HFFc6 (cell line): ENCODE measurements at regions not wholly inside any gene's neighbourhood (a gene's known extent, or its start where the extent isn't known, plus 50 kb on each side); places are given as distances from the start of the nearest gene placed in this dataset.

Experiments used
- DNase-seq: peaks from one replicate; pipeline ENCODE4 v3.0.0-alpha.2; 2018
- H3K27ac Mint-ChIP-seq: 2 replicates; pipeline ENCODE4 v1.8.0; 2020; ENCODE audit warnings: mild to moderate bottlenecking, mixed read lengths
- H3K27me3 Mint-ChIP-seq: 2 replicates; pipeline ENCODE4 v1.8.0; 2021; ENCODE audit warnings: mild to moderate bottlenecking, moderate library complexity, mixed read lengths; ENCODE audit not compliant: insufficient read depth
- H3K36me3 Mint-ChIP-seq: 2 replicates; pipeline ENCODE4 v1.8.0; 2021; ENCODE audit warnings: low read depth, mixed read lengths
- H3K4me1 Mint-ChIP-seq: 2 replicates; pipeline ENCODE4 v1.8.0; 2020; ENCODE audit warnings: low read depth, mixed read lengths
- H3K4me3 Mint-ChIP-seq: 2 replicates; pipeline ENCODE4 v1.8.0; 2020; ENCODE audit warnings: mild to moderate bottlenecking, moderate library complexity, mixed read lengths
- H3K9me3 Mint-ChIP-seq: 2 replicates; pipeline ENCODE4 v1.8.0; 2020; ENCODE audit warnings: mild to moderate bottlenecking, mixed read lengths
- TF ChIP-seq, protein P1 (sequence below): fragments of 200-600 bp; sonication (generic); IDR thresholded peaks from 2 replicates; pipeline ENCODE4 v1.5.0; 2021; ENCODE audit warnings: antibody characterized with exemption, mild to moderate bottlenecking

DNA sequence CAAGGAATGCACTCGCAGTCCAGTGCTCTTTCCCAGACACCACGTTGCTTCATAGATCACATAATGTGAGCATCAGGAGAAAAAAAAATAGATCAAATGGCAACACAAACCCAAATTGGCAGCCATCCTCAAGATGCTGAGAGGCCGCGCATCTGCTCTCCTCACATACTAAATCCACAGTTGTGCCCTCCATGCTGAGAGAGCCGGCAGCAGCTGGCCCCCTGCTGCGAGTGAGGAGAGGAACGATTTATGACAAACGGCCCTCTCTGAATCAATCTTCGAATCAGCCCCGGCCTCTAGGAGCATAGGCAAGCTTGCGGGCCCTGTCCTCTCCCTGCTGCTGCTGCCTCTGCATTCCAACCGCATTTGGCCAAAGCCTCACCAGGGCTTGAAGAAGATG lies 159.9 kb upstream of the TENM4 start:
- no peaks in the 10 kb centered on the region for H3K9me3 Mint-ChIP-seq
- no peaks in the 10 kb centered on the region for H3K36me3 Mint-ChIP-seq
- TF ChIP-seq, protein P1, sequence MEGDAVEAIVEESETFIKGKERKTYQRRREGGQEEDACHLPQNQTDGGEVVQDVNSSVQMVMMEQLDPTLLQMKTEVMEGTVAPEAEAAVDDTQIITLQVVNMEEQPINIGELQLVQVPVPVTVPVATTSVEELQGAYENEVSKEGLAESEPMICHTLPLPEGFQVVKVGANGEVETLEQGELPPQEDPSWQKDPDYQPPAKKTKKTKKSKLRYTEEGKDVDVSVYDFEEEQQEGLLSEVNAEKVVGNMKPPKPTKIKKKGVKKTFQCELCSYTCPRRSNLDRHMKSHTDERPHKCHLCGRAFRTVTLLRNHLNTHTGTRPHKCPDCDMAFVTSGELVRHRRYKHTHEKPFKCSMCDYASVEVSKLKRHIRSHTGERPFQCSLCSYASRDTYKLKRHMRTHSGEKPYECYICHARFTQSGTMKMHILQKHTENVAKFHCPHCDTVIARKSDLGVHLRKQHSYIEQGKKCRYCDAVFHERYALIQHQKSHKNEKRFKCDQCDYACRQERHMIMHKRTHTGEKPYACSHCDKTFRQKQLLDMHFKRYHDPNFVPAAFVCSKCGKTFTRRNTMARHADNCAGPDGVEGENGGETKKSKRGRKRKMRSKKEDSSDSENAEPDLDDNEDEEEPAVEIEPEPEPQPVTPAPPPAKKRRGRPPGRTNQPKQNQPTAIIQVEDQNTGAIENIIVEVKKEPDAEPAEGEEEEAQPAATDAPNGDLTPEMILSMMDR: no peak
- no peaks in the 10 kb centered on the region for H3K4me1 Mint-ChIP-seq
- peaks cover 8% of the 10 kb centered on the region for H3K27me3 Mint-ChIP-seq
- no peak for DNase-seq
- no peak overlapping the region for H3K27ac Mint-ChIP-seq
- no peak overlapping the region for H3K4me3 Mint-ChIP-seq

DNA sequence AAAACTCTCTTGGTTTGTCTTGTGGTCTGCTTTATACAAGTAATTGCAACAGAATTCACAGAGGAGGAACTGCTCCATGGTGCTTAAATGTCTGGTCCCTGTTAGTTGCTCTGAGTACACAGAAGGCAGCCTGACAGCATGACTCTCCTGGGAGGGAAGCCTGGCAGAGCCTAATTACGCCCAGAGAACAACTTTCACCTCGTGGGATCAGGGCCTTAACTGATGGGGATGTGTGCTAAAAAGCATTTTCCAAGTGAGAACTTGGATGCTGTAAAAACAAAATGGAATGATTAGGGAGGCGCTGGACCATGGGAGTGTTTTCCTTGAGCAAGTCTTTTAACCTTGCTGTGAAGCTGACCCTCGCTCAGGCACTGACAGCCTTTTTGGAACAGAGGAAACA lies 154.0 kb upstream of the TENM4 start:
- DNase-seq: no peak
- H3K27me3 Mint-ChIP-seq: peaks cover 5% of the 10 kb centered on the region; the same call in 1 of the 2 replicates
- TF ChIP-seq, protein P1: no peak
- no peaks in the 10 kb centered on the region for H3K36me3 Mint-ChIP-seq
- H3K4me3 Mint-ChIP-seq: no peak overlapping the region
- no peak overlapping the region for H3K27ac Mint-ChIP-seq
- H3K9me3 Mint-ChIP-seq: peaks cover 4% of the 10 kb centered on the region; the same call in 1 of the 2 replicates
- H3K4me1 Mint-ChIP-seq: no peaks in the 10 kb centered on the region

DNA sequence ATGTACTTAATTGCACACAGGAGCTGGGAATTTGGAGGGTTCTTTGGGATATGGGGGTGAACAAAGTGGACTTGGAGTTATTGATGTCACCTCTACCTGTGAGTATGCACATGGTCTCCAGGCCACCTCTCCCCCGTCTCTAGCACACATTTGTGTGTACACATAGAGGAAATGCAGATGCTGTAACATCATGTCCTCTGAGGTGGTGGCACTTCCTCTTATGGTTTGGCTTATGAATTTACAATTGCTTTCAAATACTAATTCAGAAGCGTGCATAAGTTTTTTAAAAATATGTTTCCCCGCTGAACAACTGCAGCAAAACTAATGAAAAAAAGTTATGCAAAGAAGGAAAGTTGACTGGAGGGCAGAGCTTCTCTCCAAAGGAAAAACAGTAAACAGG lies 152.0 kb upstream of the TENM4 start:
- H3K27ac Mint-ChIP-seq: no peak overlapping the region
- no peaks in the 10 kb centered on the region for H3K4me1 Mint-ChIP-seq
- peaks cover 5% of the 10 kb centered on the region; the same call in 1 of the 2 replicates for H3K9me3 Mint-ChIP-seq
- H3K27me3 Mint-ChIP-seq: peaks cover 5% of the 10 kb centered on the region; the same call in 1 of the 2 replicates
- TF ChIP-seq, protein P1: no peak
- no peak overlapping the region for H3K4me3 Mint-ChIP-seq
- no peak for DNase-seq
- no peaks in the 10 kb centered on the region for H3K36me3 Mint-ChIP-seq

DNA sequence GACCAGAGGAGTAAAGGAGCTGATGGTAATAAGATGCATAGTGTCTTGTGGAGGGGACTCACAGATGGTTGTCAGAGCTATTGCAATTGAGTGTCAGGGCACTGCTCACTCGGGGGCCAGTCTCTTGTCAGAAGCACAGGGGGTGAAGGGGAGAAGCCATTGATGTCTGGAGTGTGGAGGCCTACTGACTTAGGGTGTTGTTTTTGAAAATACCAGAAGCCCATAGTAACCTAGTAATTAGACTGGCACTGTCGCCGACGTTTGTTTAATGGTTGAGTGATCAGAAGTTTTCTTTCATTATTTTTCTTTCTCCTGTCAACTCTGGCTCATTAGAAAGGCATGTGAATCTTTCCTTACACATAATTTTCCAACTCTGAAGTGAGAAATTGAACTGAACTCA lies 151.6 kb upstream of the TENM4 start:
- H3K27ac Mint-ChIP-seq: no peak overlapping the region

DNA sequence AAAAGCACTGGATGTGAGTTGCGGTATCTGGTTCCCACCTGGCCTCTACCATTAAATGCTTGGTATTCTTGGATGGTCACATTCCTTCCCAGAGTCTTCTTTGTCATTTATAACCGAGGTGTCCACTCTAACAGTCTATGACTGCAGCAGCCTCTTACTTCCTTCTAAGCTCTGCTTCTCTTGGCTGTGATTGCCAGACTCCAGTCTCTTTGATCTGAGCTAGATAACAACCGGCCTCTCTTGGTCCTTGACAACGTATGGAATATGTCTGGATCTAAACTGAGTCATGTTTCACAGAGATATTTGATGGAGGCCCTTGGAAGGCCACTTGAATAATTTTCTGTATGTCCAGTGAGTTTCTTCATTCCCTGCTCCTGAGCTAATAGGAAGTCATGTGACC lies 141.6 kb upstream of the TENM4 start:
- Mint-ChIP-seq H3K9me3 (no peaks in the 10 kb centered on the region), H3K27ac (no peak overlapping the region), H3K4me1 (no peaks in the 10 kb centered on the region), H3K27me3 (no peaks in the 10 kb centered on the region; the same call in 1 of the 2 replicates), H3K4me3 (no peak overlapping the region), H3K36me3 (no peaks in the 10 kb centered on the region)
- TF ChIP-seq, protein P1: no peak
- DNase-seq: no peak

More for the DNA sequence above, 151.6 kb upstream of the TENM4 start:
- Mint-ChIP-seq H3K9me3 (peaks cover 5% of the 10 kb centered on the region; the same call in 1 of the 2 replicates), H3K4me3 (no peak overlapping the region), H3K4me1 (no peaks in the 10 kb centered on the region), H3K27me3 (peaks cover 5% of the 10 kb centered on the region; the same call in 1 of the 2 replicates), H3K36me3 (no peaks in the 10 kb centered on the region)
- TF ChIP-seq, protein P1: no peak
- no peak for DNase-seq

DNA sequence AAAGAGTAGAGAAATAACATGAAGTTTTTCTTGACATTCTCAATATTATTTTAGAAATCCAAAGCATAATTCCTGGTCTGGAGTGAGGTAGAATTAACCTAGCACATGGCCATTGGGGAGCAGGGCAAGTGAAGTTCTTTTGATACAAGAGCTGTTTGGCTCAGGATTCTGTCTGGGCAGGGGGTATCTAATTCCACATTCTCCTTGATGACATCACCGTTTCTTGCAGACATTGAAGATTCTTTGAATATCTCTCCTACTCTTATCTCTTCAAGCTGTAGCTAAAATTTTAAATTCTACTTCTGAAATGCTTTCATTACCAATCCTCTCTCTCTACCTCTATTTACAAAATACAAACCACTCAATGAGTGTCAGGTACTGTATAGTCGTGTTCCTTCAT lies 138.2 kb upstream of the TENM4 start:
- H3K27me3 Mint-ChIP-seq: peaks cover 7% of the 10 kb centered on the region
- H3K9me3 Mint-ChIP-seq: no peaks in the 10 kb centered on the region
- no peak overlapping the region for H3K27ac Mint-ChIP-seq
- TF ChIP-seq, protein P1: no peak
- DNase-seq: no peak
- H3K36me3 Mint-ChIP-seq: no peaks in the 10 kb centered on the region
- H3K4me3 Mint-ChIP-seq: no peak overlapping the region
- no peaks in the 10 kb centered on the region for H3K4me1 Mint-ChIP-seq
